Lower leg skin (tissue), 4 donors: ENCODE measurements at regions not wholly inside any gene's neighbourhood (a gene's known extent, or its start where the extent isn't known, plus 50 kb on each side); places are given as distances from the start of the nearest gene placed in this dataset.

Experiments
- DNase-seq, 2 donors: peaks; one replicate each; pipeline ENCODE4 v3.0.0-alpha.2; 2019; ENCODE audit warnings: low spot score in 2 of 2
- H3K4me3 ChIP-seq: fragments of 200-600 bp; sonication (generic); 2 replicates; pipeline ENCODE4 v1.5.1; 2017; ENCODE audit warnings: mild to moderate bottlenecking, low read depth; ENCODE audit not compliant: poor library complexity, severe bottlenecking
- POLR2A ChIP-seq, 2 donors: fragments of 450-650 bp; IDR thresholded peaks; one replicate each; pipeline ENCODE4 v1.6.1; 2016 to 2017; ENCODE audit warnings: antibody characterized with exemption in 2 of 2, mild to moderate bottlenecking in 1 of 2, moderate library complexity in 1 of 2
- WGBS, 2 donors: methylation state at CpG; one replicate each; pipeline ENCODE4 v1.1.5; 2018; 5-methylcytosine and 5-hydroxymethylcytosine counted together
- intact Hi-C: fragments of 100-400 bp; cut with DNase I; formaldehyde crosslinking; loops from one replicate; pipeline ENCODE4 v1.15.0; 2023; ENCODE audit warnings: low total_unique reads
- TF ChIP-seq, protein P1 (sequence below), 3 donors: fragments of 450-650 bp; IDR thresholded peaks; one replicate each; pipeline ENCODE4 v1.5.1; 2016; ENCODE audit warnings: antibody characterized with exemption in 3 of 3, mild to moderate bottlenecking in 3 of 3, moderate library complexity in 2 of 3

DNA sequence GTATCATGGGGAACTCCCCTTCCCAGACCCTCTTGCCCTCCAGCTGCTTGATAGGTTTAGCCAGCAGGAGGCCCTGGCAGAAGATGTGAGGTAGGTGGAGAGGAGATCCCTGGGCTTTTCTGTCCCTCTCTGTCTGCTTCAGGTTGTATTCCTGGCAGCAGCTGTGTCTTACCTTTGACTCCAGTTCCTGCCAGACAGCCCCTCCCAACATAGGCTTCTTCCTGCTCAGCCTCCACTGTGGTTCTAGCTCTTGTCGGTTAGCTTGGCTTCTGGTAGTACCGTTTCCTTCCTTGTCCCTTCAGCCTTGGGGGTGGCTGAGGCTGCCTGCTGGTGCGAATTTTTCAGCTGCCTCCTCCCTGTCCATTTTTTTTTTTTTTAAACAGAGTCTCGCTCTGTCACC lies 215.7 kb upstream of the CRY1 start:
- intact Hi-C loops: no loop called here
- TF ChIP-seq POLR2A (IDR thresholded peaks at IDR 0.05): no peak
- TF ChIP-seq, protein P1, sequence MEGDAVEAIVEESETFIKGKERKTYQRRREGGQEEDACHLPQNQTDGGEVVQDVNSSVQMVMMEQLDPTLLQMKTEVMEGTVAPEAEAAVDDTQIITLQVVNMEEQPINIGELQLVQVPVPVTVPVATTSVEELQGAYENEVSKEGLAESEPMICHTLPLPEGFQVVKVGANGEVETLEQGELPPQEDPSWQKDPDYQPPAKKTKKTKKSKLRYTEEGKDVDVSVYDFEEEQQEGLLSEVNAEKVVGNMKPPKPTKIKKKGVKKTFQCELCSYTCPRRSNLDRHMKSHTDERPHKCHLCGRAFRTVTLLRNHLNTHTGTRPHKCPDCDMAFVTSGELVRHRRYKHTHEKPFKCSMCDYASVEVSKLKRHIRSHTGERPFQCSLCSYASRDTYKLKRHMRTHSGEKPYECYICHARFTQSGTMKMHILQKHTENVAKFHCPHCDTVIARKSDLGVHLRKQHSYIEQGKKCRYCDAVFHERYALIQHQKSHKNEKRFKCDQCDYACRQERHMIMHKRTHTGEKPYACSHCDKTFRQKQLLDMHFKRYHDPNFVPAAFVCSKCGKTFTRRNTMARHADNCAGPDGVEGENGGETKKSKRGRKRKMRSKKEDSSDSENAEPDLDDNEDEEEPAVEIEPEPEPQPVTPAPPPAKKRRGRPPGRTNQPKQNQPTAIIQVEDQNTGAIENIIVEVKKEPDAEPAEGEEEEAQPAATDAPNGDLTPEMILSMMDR (IDR thresholded peaks at IDR 0.05): no peak
- no peak overlapping the region for H3K4me3 ChIP-seq
- no peak for DNase-seq
- WGBS, 2 donors: 59 to 64% methylated on average over 4 of the region's 4 CpGs

DNA sequence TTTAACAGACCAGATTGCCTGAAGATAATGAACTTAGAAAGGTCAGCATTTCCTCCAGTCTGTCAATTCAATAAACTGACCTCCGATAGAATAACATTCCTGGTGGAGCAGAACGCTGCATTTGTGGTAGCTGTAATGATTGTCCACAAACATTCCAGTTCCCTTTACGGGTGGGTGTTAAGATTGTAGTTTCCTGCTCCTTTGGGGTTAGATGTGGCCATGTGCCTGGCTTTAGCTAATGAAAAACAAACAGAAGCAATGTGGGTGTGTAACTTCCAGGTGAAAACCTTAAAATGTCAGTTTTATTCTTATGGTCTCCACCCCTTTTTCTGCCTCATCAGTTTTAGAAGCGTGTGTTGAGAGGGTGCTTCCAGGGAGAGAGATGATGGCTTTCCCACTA lies 217.3 kb upstream of the CRY1 start:
- TF ChIP-seq POLR2A (IDR thresholded peaks at IDR 0.05): no peak
- TF ChIP-seq, protein P1 (IDR thresholded peaks at IDR 0.05): no peak
- intact Hi-C loops: loop anchor here (1.0 kb wide), 1 partner anchor 49 kb away; no protein-coding TSS in a partner anchor
- WGBS, 2 donors: 63% methylated on average over 4 of the region's 4 CpGs
- DNase-seq: no peak
- no peak overlapping the region for H3K4me3 ChIP-seq

DNA sequence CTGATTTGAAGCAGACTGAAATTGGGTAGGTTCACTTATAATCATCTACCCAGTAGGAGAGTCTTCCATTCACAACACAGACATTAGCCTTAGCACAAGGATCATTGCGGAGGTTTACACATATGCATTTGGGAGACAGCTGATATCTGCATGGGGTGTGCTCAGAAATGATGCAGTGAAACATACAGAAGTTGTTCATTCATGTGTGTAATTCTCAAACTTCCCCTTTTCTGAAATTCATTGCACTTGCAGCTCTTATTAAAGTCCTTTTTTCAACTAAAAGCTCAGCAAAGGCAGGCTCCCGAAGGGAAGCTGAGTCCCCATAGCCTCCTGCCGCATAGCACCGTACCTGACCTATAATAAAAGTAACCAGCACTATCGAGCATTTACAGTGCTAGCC lies 218.3 kb upstream of the CRY1 start:
- no peak for TF ChIP-seq POLR2A (IDR thresholded peaks at IDR 0.05)
- TF ChIP-seq, protein P1 (IDR thresholded peaks at IDR 0.05): no peak
- DNase-seq: no peak
- 78 to 79% methylated on average over 5 of the region's 5 CpGs for WGBS, 2 donors
- intact Hi-C loops: loop anchor here (1.0 kb wide), 1 partner anchor 48 kb away; no protein-coding TSS in a partner anchor
- no peak overlapping the region for H3K4me3 ChIP-seq

DNA sequence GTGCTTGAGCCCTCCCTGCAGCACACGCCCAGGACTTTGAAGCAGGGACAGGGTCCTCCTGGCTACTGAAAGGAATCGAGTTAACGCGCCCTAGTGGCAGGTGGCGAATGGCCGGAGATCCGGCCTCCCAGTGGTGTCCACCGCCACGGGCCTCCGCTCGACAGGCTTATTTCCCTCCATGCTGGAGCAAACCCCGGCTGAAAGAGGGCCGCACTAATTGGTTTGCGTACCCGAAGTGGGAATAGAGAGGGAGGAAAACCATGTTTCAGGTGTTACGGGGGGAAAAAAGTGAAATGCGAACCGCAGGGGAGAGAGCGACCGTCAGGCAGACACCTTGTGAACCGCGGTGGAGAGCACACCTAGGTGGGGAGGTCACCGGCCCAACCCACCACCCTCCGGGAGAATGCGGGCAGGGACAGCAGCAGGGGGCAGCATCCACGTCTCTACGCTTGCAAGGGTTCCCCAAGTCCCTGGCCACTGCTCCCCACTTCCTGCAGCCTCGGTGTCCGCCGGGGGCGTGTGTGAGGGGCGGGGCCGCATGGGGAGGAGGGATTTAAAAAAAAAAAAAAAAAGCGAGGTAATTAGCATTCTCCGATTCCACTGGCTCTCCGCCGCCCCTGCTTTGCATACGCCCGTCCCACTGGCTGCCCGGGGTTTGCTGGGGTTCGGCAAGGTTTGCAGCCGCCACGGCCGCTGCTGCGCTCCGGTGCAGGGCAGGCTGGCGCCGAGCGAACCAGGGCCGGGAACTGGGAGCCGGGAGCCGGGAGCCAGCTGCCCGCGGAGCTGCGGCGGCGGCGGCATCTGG lies 224.6 kb upstream of the CRY1 start:
- TF ChIP-seq POLR2A (IDR thresholded peaks at IDR 0.05): no peak
- TF ChIP-seq, protein P1 (IDR thresholded peaks at IDR 0.05): no peak
- DNase-seq: peak; percentile 75 to 94
- WGBS, 2 donors: 3 to 4% methylated on average over 53 to 55 of the region's 58 CpGs
- H3K4me3 ChIP-seq: no peak overlapping the region
- intact Hi-C loops: no loop called here

DNA sequence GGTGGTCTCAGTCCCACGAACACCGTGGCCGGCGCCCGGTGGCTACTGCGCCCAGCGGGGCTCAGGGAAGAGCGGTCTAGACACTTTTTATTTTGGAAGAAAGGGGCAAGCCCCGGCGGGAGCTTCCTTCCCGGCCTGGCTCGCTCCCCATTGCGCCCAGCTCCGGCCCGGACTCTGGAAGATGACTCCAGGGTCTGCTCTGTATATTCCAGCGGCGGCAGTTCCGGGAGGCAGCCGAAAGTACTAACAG lies 225.1 kb upstream of the CRY1 start:
- no peak for TF ChIP-seq POLR2A (IDR thresholded peaks at IDR 0.05)
- TF ChIP-seq, protein P1 (IDR thresholded peaks at IDR 0.05): no peak
- intact Hi-C loops: no loop called here

More for the DNA sequence above, 225.1 kb upstream of the CRY1 start:
- DNase-seq: peak in 1 of 2 donors; percentile 88
- peak overlapping the region; percentile 29 for H3K4me3 ChIP-seq
- WGBS, 2 donors: 1% methylated on average over 12 of the region's 19 CpGs; no CpG with 5 or more reads in 1 of the 2 donors
